Liver (tissue), 8 donors: ENCODE measurements at regions not wholly inside any gene's neighbourhood (a gene's known extent, or its start where the extent isn't known, plus 50 kb on each side); places are given as distances from the start of the nearest gene placed in this dataset.

Source experiments
- DNase-seq: peaks from one replicate; pipeline ENCODE4 v3.0.0-alpha.2; 2017; ENCODE audit warnings: low spot score
- H3K27ac ChIP-seq, 2 donors: one replicate each; pipeline ENCODE4 v1.7.0; 2013; ENCODE audit warnings: inconsistent platforms in 2 of 2, low read length in 2 of 2, control low read depth in 1 of 2, low read depth in 1 of 2, mild to moderate bottlenecking in 1 of 2
- H3K27me3 ChIP-seq, 4 donors: one replicate each; pipeline versions ENCODE4 v1.6.1 to v1.7.0; 2013; ENCODE audit warnings: low read length in 3 of 4, inconsistent platforms in 1 of 4, mild to moderate bottlenecking in 1 of 4, moderate library complexity in 1 of 4; ENCODE audit not compliant: control insufficient read depth in 4 of 4, insufficient read depth in 4 of 4
- H3K36me3 ChIP-seq, 4 donors: one replicate each; pipeline versions ENCODE4 v1.6.1 to v1.7.0; 2013; ENCODE audit warnings: low read length in 3 of 4, mild to moderate bottlenecking in 3 of 4, low read depth in 1 of 4, moderate library complexity in 1 of 4; ENCODE audit not compliant: control insufficient read depth in 4 of 4, insufficient read depth in 3 of 4
- H3K4me1 ChIP-seq, 4 donors: one replicate each; pipeline versions ENCODE4 v1.6.1 to v1.7.0; 2013; ENCODE audit warnings: low read length in 3 of 4, mild to moderate bottlenecking in 3 of 4, moderate library complexity in 1 of 4; ENCODE audit not compliant: control insufficient read depth in 4 of 4, insufficient read depth in 4 of 4
- H3K4me3 ChIP-seq, 3 donors: one replicate each; pipeline versions ENCODE4 v1.6.1 to v1.7.0; 2013; ENCODE audit warnings: low read length in 3 of 3, control low read depth in 1 of 3, low read depth in 1 of 3, mild to moderate bottlenecking in 1 of 3
- H3K9ac ChIP-seq, 2 donors: one replicate each; pipeline ENCODE4 v1.7.0; 2013; ENCODE audit warnings: low read length in 2 of 2, mild to moderate bottlenecking in 2 of 2, moderate library complexity in 2 of 2, control low read depth in 1 of 2, low read depth in 1 of 2
- H3K9me3 ChIP-seq, 4 donors: one replicate each; pipeline versions ENCODE4 v1.6.1 to v1.7.0; 2013; ENCODE audit warnings: low read length in 3 of 4; ENCODE audit not compliant: control insufficient read depth in 4 of 4
- ATF3 ChIP-seq: IDR thresholded peaks from 2 replicates; pipeline ENCODE4 v1.6.1; 2016; ENCODE audit warnings: antibody characterized with exemption
- FOXA1 ChIP-seq: IDR thresholded peaks from 2 replicates; pipeline ENCODE4 v1.6.1; 2016; ENCODE audit warnings: antibody characterized with exemption
- FOXA2 ChIP-seq: IDR thresholded peaks from 2 replicates; pipeline ENCODE4 v1.6.1; 2016; ENCODE audit warnings: antibody characterized with exemption
- GABPA ChIP-seq, 2 donors: IDR thresholded peaks in 1 of 2; conservative IDR thresholded peaks in 1 of 2; 2 replicates each; pipeline ENCODE4 v1.6.1; 2016; ENCODE audit warnings: antibody characterized with exemption in 2 of 2, mild to moderate bottlenecking in 1 of 2, moderate library complexity in 1 of 2
- HNF4A ChIP-seq, 2 donors: conservative IDR thresholded peaks; 2 replicates each; pipeline ENCODE4 v1.6.1; 2016; ENCODE audit warnings: antibody characterized with exemption in 2 of 2, mild to moderate bottlenecking in 2 of 2
- JUND ChIP-seq, 2 donors: IDR thresholded peaks; 2 replicates each; pipeline ENCODE4 v1.6.1; 2016; ENCODE audit warnings: antibody characterized with exemption in 2 of 2
- NR2F2 ChIP-seq: IDR thresholded peaks from 2 replicates; pipeline ENCODE4 v1.6.1; 2016; ENCODE audit warnings: antibody characterized with exemption
- RAD21 ChIP-seq, 2 donors: IDR thresholded peaks; 2 replicates each; pipeline ENCODE4 v1.6.1; 2016; ENCODE audit warnings: antibody characterized with exemption in 2 of 2, mild to moderate bottlenecking in 2 of 2
- REST ChIP-seq: IDR thresholded peaks from 2 replicates; pipeline ENCODE4 v1.6.1; 2016; ENCODE audit warnings: antibody characterized with exemption, mild to moderate bottlenecking
- RXRA ChIP-seq, 2 donors: IDR thresholded peaks; 2 replicates each; pipeline ENCODE4 v1.6.1; 2017 to 2018; ENCODE audit warnings: antibody characterized with exemption in 2 of 2, mild to moderate bottlenecking in 1 of 2
- SP1 ChIP-seq: IDR thresholded peaks from 2 replicates; pipeline ENCODE4 v1.6.1; 2018; ENCODE audit warnings: antibody characterized with exemption, mild to moderate bottlenecking
- TAF1 ChIP-seq: conservative IDR thresholded peaks from 2 replicates; pipeline ENCODE4 v1.6.1; 2016; ENCODE audit warnings: antibody characterized with exemption, mild to moderate bottlenecking
- ZBTB33 ChIP-seq: IDR thresholded peaks from 2 replicates; pipeline ENCODE4 v1.6.1; 2016; ENCODE audit warnings: antibody characterized with exemption
- WGBS: extraction: QIAGEN DNeasy Blood & Tissue Kit; methylation state at CpG from one replicate; pipeline ENCODE4 v1.1.7; 2013; 5-methylcytosine and 5-hydroxymethylcytosine counted together
- TF ChIP-seq, protein P1 (sequence below): IDR thresholded peaks from 2 replicates; pipeline ENCODE4 v1.6.1; 2016; ENCODE audit warnings: antibody characterized with exemption
- TF ChIP-seq, protein P2 (sequence below): fragments of 150-350 bp; IDR thresholded peaks from 2 replicates; pipeline ENCODE4 v1.5.1; 2017; ENCODE audit warnings: improper control_type of control experiment, low read depth, low read length; ENCODE audit not compliant: missing input control
- donor health status: healthy.
- donor health status: healthy.
- donor health status: healthy.
- donor health status: healthy.
- donor health status: healthy.

DNA sequence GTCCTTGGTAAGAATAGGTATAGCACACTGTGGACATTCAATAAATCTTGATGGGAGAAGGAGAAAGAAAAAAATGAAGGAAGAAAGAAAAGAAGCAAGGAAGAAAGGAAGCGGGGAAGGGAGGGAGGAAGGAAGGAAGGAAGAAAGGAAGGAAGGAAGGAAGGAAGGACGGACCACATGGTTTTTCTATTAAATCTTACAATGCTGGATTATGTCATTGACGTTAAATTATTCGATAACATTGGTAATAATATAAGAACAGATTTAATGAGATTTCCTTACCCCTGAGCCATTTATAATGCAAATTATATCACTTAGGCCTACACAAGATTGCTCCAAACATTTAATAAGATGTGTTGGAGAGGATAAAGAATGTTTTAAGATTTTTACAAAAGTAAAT is 124.9 kb upstream of the SYT1 start:
- WGBS = 85% methylated on average over 4 of the region's 4 CpGs
- Histone ChIP-seq H3K4me1 (no peaks in the 10 kb centered on the region), H3K9me3 (no peaks in the 10 kb centered on the region), H3K9ac (no peak overlapping the region), H3K4me3 (no peak overlapping the region), H3K27me3 (no peaks in the 10 kb centered on the region), H3K27ac (no peak overlapping the region), H3K36me3 (no peaks in the 10 kb centered on the region)
- DNase-seq = no peak
- no peak for TF ChIP-seq FOXA2
- no peak for TF ChIP-seq FOXA1
- no peak for TF ChIP-seq ATF3
- TF ChIP-seq RXRA (IDR thresholded peaks at IDR 0.05) = no peak
- TF ChIP-seq TAF1 = no peak
- TF ChIP-seq, protein P1, sequence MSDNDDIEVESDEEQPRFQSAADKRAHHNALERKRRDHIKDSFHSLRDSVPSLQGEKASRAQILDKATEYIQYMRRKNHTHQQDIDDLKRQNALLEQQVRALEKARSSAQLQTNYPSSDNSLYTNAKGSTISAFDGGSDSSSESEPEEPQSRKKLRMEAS = no peak
- TF ChIP-seq REST = no peak
- TF ChIP-seq HNF4A (conservative IDR thresholded peaks at IDR 0.05) = no peak
- no peak for TF ChIP-seq RAD21 (IDR thresholded peaks at IDR 0.05)
- TF ChIP-seq, protein P2, sequence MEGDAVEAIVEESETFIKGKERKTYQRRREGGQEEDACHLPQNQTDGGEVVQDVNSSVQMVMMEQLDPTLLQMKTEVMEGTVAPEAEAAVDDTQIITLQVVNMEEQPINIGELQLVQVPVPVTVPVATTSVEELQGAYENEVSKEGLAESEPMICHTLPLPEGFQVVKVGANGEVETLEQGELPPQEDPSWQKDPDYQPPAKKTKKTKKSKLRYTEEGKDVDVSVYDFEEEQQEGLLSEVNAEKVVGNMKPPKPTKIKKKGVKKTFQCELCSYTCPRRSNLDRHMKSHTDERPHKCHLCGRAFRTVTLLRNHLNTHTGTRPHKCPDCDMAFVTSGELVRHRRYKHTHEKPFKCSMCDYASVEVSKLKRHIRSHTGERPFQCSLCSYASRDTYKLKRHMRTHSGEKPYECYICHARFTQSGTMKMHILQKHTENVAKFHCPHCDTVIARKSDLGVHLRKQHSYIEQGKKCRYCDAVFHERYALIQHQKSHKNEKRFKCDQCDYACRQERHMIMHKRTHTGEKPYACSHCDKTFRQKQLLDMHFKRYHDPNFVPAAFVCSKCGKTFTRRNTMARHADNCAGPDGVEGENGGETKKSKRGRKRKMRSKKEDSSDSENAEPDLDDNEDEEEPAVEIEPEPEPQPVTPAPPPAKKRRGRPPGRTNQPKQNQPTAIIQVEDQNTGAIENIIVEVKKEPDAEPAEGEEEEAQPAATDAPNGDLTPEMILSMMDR = no peak
- TF ChIP-seq GABPA (IDR thresholded peaks at IDR 0.05 in 1 of 2, conservative IDR thresholded peaks at IDR 0.05 in 1 of 2) = no peak
- TF ChIP-seq ZBTB33 = no peak
- no peak for TF ChIP-seq JUND (IDR thresholded peaks at IDR 0.05)
- no peak for TF ChIP-seq NR2F2
- no peak for TF ChIP-seq SP1

- Histone ChIP-seq H3K27me3 (no peaks in the 10 kb centered on the region), H3K9ac (no peak overlapping the region), H3K9me3 (no peaks in the 10 kb centered on the region), H3K4me3 (no peak overlapping the region), H3K4me1 (no peaks in the 10 kb centered on the region), H3K36me3 (no peaks in the 10 kb centered on the region), H3K27ac (no peak overlapping the region)
- 89% methylated on average over 2 of the region's 2 CpGs for WGBS
- no peak for TF ChIP-seq ZBTB33
- DNase-seq = no peak
Measured at GRCh38 chr12:78746001-78746400, 118.6 kb upstream of the SYT1 start.
